ENCODE measurements at regions not wholly inside any gene's neighbourhood (a gene's known extent, or its start where the extent isn't known, plus 50 kb on each side); places are given as distances from the start of the nearest gene placed in this dataset.

GRCh38 chr2:48183276-48183675 lies 131.2 kb upstream of the FOXN2 start:
- no peaks in the 10 kb centered on the region for H3K9me1 ChIP-seq (ENCODE audit: control insufficient read depth, insufficient read depth, low read length)
- TF ChIP-seq ZNF592 (IDR thresholded peaks at IDR 0.05) = no peak
- peak; percentile 83 for TF ChIP-seq ZNF24 (IDR thresholded peaks at IDR 0.05)
- peak; percentile 91 for TF ChIP-seq ZKSCAN1 (IDR thresholded peaks at IDR 0.05; ENCODE audit: low read depth, low read length)
- H3K27ac ChIP-seq (ENCODE audit: extremely low read depth, low read depth, low read length) = no peak overlapping the region
- ChIA-PET POLR2A (interaction anchor here (1.1 to 2.4 kb wide), 2 partner anchors 15 to 275 kb away, joined by 4 to 8 read pairs; no protein-coding TSS in a partner anchor), CTCF (ENCODE audit: low intra/inter-chr PET ratio) (no interaction called here)
- no peaks in the 10 kb centered on the region for H3K27me3 ChIP-seq (ENCODE audit: control insufficient read depth in 2 of 2, insufficient read depth in 2 of 2, low read length in 2 of 2)
- H3K4me3 ChIP-seq = no peak overlapping the region
- DNase-seq (ENCODE audit: extremely low read depth in 1 of 4, low spot score in 3 of 4) (no peak), FAIRE-seq (no peak), ATAC-seq (no peak)
- WGBS (ENCODE audit: insufficient coverage, low coverage, missing lambda C conversion rate) = 11% methylated on average over 1 of the region's 1 CpG
- no peaks in the 10 kb centered on the region for H3K9me3 ChIP-seq (replicated peaks; ENCODE audit: control insufficient read depth, insufficient read depth, low read depth, low read length)
- BruUV-seq (replicated peaks) = no TSS peak
- no peak overlapping the region for H3K4me2 ChIP-seq (ENCODE audit: insufficient read depth, low read length)
- no peaks in the 10 kb centered on the region for H4K20me1 ChIP-seq (replicated peaks; ENCODE audit: control insufficient read depth, insufficient read depth, low read length)
- H3K4me1 ChIP-seq (replicated peaks in 1 of 2; ENCODE audit: control insufficient read depth in 2 of 2, insufficient read depth in 2 of 2, low read length in 2 of 2) = no peaks in the 10 kb centered on the region
- H3K36me3 ChIP-seq (ENCODE audit: control insufficient read depth, insufficient read depth, low read length) = no peaks in the 10 kb centered on the region
- intact Hi-C loops (cut with micrococcal nuclease) = no loop called here
- in situ Hi-C loops (cut with MboI) = no loop called here
- H2AFZ ChIP-seq (ENCODE audit: low read depth, low read length) = no peak overlapping the region
- H3K9ac ChIP-seq (ENCODE audit: insufficient read depth in 1 of 2, low read depth in 2 of 2, low read length in 2 of 2) = no peak overlapping the region
- H3K79me2 ChIP-seq (ENCODE audit: control insufficient read depth, insufficient read depth, low read length) = no peaks in the 10 kb centered on the region

Measured in K562 (cell line).